ENCODE measurements at regions not wholly inside any gene's neighbourhood (a gene's known extent, or its start where the extent isn't known, plus 50 kb on each side); places are given as distances from the start of the nearest gene placed in this dataset.

DNA sequence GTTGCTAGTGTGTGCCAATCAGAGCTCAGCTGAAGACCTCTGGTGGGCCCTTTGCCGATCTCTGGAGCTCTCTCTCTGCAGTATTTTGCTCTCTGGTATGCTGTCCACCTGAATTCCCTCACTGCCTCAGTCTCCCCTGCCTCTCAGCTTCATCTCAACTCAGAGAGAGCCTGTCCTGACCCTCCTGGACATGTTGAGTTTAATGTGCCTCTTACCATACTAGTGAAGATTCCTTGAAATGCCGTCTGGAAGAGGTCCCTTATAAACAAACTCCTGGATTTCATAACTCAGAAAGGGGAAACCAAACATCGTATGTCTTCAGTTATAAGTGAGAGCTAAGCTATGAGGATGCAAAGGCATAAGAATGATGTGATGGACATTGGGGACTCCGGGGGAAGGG is 231.1 kb upstream of the ZNF217 start:
- Histone ChIP-seq H3K36me3 (ENCODE audit: control insufficient read depth, low read length) (no peaks in the 10 kb centered on the region), H3K27ac (ENCODE audit: low read depth, low read length) (no peak overlapping the region), H4K20me1 (ENCODE audit: control insufficient read depth, insufficient read depth, low read depth, low read length) (no peaks in the 10 kb centered on the region), H3K4me2 (ENCODE audit: low read length) (no peak overlapping the region), H3K27me3 (ENCODE audit: control insufficient read depth, low read length) (no peaks in the 10 kb centered on the region), H3K4me3 (ENCODE audit: low read length) (no peak overlapping the region), H3K9me3 (ENCODE audit: control insufficient read depth, insufficient read depth, low read length) (no peaks in the 10 kb centered on the region), H3K9me2 (replicated peaks; ENCODE audit: control insufficient read depth, low read length) (no peaks in the 10 kb centered on the region), H3K79me2 (ENCODE audit: control insufficient read depth, low read length) (no peaks in the 10 kb centered on the region), H3K4me1 (ENCODE audit: control insufficient read depth, low read length) (peaks cover 38% of the 10 kb centered on the region), H3F3A (ENCODE audit: control insufficient read depth, insufficient read depth) (peaks cover 2% of the 10 kb centered on the region; the same call in 1 of the 2 replicates)
- no peak for TF ChIP-seq EZH2phosphoT487 (IDR thresholded peaks at IDR 0.05; ENCODE audit: borderline replicate concordance, low read length)
- TF ChIP-seq, protein P1, sequence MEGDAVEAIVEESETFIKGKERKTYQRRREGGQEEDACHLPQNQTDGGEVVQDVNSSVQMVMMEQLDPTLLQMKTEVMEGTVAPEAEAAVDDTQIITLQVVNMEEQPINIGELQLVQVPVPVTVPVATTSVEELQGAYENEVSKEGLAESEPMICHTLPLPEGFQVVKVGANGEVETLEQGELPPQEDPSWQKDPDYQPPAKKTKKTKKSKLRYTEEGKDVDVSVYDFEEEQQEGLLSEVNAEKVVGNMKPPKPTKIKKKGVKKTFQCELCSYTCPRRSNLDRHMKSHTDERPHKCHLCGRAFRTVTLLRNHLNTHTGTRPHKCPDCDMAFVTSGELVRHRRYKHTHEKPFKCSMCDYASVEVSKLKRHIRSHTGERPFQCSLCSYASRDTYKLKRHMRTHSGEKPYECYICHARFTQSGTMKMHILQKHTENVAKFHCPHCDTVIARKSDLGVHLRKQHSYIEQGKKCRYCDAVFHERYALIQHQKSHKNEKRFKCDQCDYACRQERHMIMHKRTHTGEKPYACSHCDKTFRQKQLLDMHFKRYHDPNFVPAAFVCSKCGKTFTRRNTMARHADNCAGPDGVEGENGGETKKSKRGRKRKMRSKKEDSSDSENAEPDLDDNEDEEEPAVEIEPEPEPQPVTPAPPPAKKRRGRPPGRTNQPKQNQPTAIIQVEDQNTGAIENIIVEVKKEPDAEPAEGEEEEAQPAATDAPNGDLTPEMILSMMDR (IDR thresholded peaks at IDR 0.05; ENCODE audit: low read depth, low read length, poor library complexity, severe bottlenecking) = no peak

DNA sequence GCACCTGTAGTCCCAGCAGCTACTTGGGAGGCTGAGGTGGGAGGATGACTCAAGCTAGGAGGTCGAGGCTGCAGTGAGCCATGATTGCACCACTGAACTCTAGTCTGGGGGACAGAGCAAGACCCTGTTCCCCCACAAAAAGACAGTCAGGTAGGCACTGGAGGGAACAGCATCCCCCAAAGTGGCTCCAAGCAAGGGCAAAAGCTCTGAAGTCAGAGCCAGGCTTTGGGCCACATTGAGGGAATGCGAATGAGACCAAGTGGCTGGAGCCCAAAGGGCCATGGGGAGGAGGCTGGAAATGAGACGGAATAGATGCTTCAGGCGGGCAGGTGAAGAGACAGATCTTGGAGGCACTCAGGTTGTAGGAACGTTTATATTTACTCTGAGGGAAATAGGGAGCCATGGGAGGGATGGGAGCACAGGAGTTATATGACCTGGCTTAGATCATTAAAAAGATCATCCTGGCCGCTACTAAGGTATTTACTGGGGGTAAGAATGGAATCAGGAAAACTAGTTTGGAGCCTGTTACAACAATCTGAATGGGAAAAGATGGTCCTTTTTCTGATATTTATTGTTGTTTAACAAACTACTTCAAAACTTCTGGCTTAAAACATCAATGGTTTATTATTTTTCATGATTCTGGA is 229.6 kb upstream of the ZNF217 start:
- H3K27ac ChIP-seq (ENCODE audit: low read depth, low read length) = no peak overlapping the region
- no peak overlapping the region for H3K4me3 ChIP-seq (ENCODE audit: low read length)
- H3K79me2 ChIP-seq (ENCODE audit: control insufficient read depth, low read length) = no peaks in the 10 kb centered on the region
- peaks cover 22% of the 10 kb centered on the region for H3K4me1 ChIP-seq (ENCODE audit: control insufficient read depth, low read length)
- no peaks in the 10 kb centered on the region for H3K9me2 ChIP-seq (replicated peaks; ENCODE audit: control insufficient read depth, low read length)
- H3K27me3 ChIP-seq (ENCODE audit: control insufficient read depth, low read length) = no peaks in the 10 kb centered on the region
- H3F3A ChIP-seq (ENCODE audit: control insufficient read depth, insufficient read depth) = no peaks in the 10 kb centered on the region
- no peaks in the 10 kb centered on the region for H3K36me3 ChIP-seq (ENCODE audit: control insufficient read depth, low read length)
- TF ChIP-seq EZH2phosphoT487 (IDR thresholded peaks at IDR 0.05; ENCODE audit: borderline replicate concordance, low read length) = no peak
- TF ChIP-seq, protein P1 (IDR thresholded peaks at IDR 0.05; ENCODE audit: low read depth, low read length, poor library complexity, severe bottlenecking) = no peak
- no peaks in the 10 kb centered on the region for H4K20me1 ChIP-seq (ENCODE audit: control insufficient read depth, insufficient read depth, low read depth, low read length)
- H3K9me3 ChIP-seq (ENCODE audit: control insufficient read depth, insufficient read depth, low read length) = no peaks in the 10 kb centered on the region
- H3K4me2 ChIP-seq (ENCODE audit: low read length) = no peak overlapping the region

DNA sequence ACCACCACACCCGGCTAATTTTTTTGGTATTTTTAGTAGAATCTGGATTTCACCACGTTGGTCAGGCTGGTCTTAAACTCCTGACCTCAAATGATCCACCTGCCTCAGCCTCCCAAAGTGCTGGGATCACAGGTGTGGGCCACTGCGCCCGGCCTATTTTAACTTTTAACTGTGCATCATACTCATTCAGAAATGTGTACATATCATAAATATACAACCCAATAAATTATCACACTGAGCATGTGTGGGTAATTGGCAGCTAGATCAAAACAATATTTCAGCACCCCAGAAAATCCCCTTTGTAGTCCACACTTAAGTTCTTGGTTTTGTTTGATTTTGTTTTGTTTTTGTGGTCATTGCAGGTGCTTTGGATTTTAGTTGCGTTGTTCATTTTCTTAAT is 228.9 kb upstream of the ZNF217 start:
- H4K20me1 ChIP-seq (ENCODE audit: control insufficient read depth, insufficient read depth, low read depth, low read length) = no peaks in the 10 kb centered on the region
- H3K36me3 ChIP-seq (ENCODE audit: control insufficient read depth, low read length) = no peaks in the 10 kb centered on the region
- H3F3A ChIP-seq (ENCODE audit: control insufficient read depth, insufficient read depth) = no peaks in the 10 kb centered on the region
- no peak overlapping the region for H3K4me2 ChIP-seq (ENCODE audit: low read length)
- TF ChIP-seq, protein P1 (IDR thresholded peaks at IDR 0.05; ENCODE audit: low read depth, low read length, poor library complexity, severe bottlenecking) = no peak
- no peak for TF ChIP-seq EZH2phosphoT487 (IDR thresholded peaks at IDR 0.05; ENCODE audit: borderline replicate concordance, low read length)
- H3K9me2 ChIP-seq (replicated peaks; ENCODE audit: control insufficient read depth, low read length) = no peaks in the 10 kb centered on the region
- H3K4me1 ChIP-seq (ENCODE audit: control insufficient read depth, low read length) = peaks cover 15% of the 10 kb centered on the region
- no peak overlapping the region for H3K27ac ChIP-seq (ENCODE audit: low read depth, low read length)
- H3K4me3 ChIP-seq (ENCODE audit: low read length) = no peak overlapping the region
- no peaks in the 10 kb centered on the region for H3K79me2 ChIP-seq (ENCODE audit: control insufficient read depth, low read length)
- H3K9me3 ChIP-seq (ENCODE audit: control insufficient read depth, insufficient read depth, low read length) = no peaks in the 10 kb centered on the region
- no peaks in the 10 kb centered on the region for H3K27me3 ChIP-seq (ENCODE audit: control insufficient read depth, low read length)

All from DOHH2 (cell line).